Caco-2 (cell line): ENCODE measurements at regions not wholly inside any gene's neighbourhood (a gene's known extent, or its start where the extent isn't known, plus 50 kb on each side); places are given as distances from the start of the nearest gene placed in this dataset.

Experiments
- BruUV-seq: library from RNA; stranded (reverse); fragments of 400-500 nt; replicated peaks from 2 replicates; lab custom pipeline; 2021; lab: Mats Ljungman, UMichigan
- CTCF ChIA-PET: fragments of 300-600 bp; sonication (Branson Sonifier 250); formaldehyde crosslinking; loops from one replicate; lab custom pipeline; 2022; ENCODE audit warnings: antibody characterized with exemption; lab: Charles Lee
- POLR2A ChIA-PET: fragments of 300-600 bp; sonication (Branson Sonifier 250); formaldehyde crosslinking; loops from one replicate; lab custom pipeline; 2022; ENCODE audit warnings: antibody characterized with exemption; lab: Charles Lee
- DNase-seq, 2 experiments: peaks; one replicate each; pipeline versions ENCODE4 v3.0.0 to v3.0.0-alpha.2; 2020 to 2022
- H3K27me3 ChIP-seq: replicated peaks from 2 replicates; pipeline ENCODE4 v1.6.0; 2011; ENCODE audit warnings: low read length; ENCODE audit not compliant: control insufficient read depth, insufficient read depth
- H3K36me3 ChIP-seq: 2 replicates; pipeline ENCODE4 v1.5.1; 2011; ENCODE audit warnings: low read length; ENCODE audit not compliant: control insufficient read depth, insufficient read depth
- H3K4me1 ChIP-seq: fragments of 250-450 bp; sonication (Bioruptor Pico); 2 replicates; pipeline ENCODE4 v1.5.1; 2020; ENCODE audit warnings: mild to moderate bottlenecking
- H3K4me3 ChIP-seq: 2 replicates; pipeline ENCODE4 v1.5.1; 2011; ENCODE audit warnings: low read depth, mild to moderate bottlenecking, control low read depth, low read length
- H3K9me3 ChIP-seq: fragments of 250-450 bp; sonication (Bioruptor Pico); 2 replicates; pipeline ENCODE4 v1.5.1; 2020; ENCODE audit warnings: mild to moderate bottlenecking, moderate library complexity
- H3K27ac Mint-ChIP-seq: one replicate; pipeline ENCODE4 v1.8.0; 2022; ENCODE audit warnings: mixed read lengths; ENCODE audit not compliant: unreplicated experiment
- H3K27me3 Mint-ChIP-seq: one replicate; pipeline ENCODE4 v1.8.0; 2022; ENCODE audit warnings: mixed read lengths; ENCODE audit not compliant: insufficient read depth, unreplicated experiment
- H3K36me3 Mint-ChIP-seq: one replicate; pipeline ENCODE4 v1.8.0; 2022; ENCODE audit warnings: mild to moderate bottlenecking, mixed read lengths; ENCODE audit not compliant: insufficient read depth, unreplicated experiment
- H3K4me1 Mint-ChIP-seq: one replicate; pipeline ENCODE4 v1.8.0; 2022; ENCODE audit warnings: low read depth, mixed read lengths; ENCODE audit not compliant: unreplicated experiment
- H3K4me3 Mint-ChIP-seq: one replicate; pipeline ENCODE4 v1.8.0; 2022; ENCODE audit warnings: mild to moderate bottlenecking, moderate library complexity, mixed read lengths; ENCODE audit not compliant: unreplicated experiment
- H3K9me3 Mint-ChIP-seq: one replicate; pipeline ENCODE4 v1.8.0; 2022; ENCODE audit warnings: mixed read lengths; ENCODE audit not compliant: unreplicated experiment
- CTCF ChIP-seq, 2 experiments: fragments of 200-600 bp in 1 of 2; IDR thresholded peaks; 1 replicate in 1 of 2; 2 replicates in 1 of 2; pipeline versions ENCODE4 v1.5.1 to v1.8.0; 2011 to 2022; ENCODE audit warnings: antibody characterized with exemption in 1 of 2, control low read depth in 1 of 2, inconsistent platforms in 1 of 2, low read depth in 1 of 2, low read length in 1 of 2, mild to moderate bottlenecking in 1 of 2, moderate library complexity in 1 of 2; ENCODE audit not compliant: insufficient read depth in 1 of 2, severe bottlenecking in 1 of 2, unreplicated experiment in 1 of 2
- intact Hi-C: fragments of 100-400 bp; cut with micrococcal nuclease; formaldehyde crosslinking; loops from one replicate; pipeline ENCODE4 v1.10.0; 2022; ENCODE audit not compliant: unreplicated experiment

- intact Hi-C loops, result no loop called here
- H3K36me3 Mint-ChIP-seq, result no peaks in the 10 kb centered on the region
- Histone ChIP-seq H3K27me3 (no peaks in the 10 kb centered on the region), H3K4me1 (no peaks in the 10 kb centered on the region; the same call in 1 of the 2 replicates), H3K9me3 (no peaks in the 10 kb centered on the region), H3K4me3 (no peak overlapping the region), H3K36me3 (no peaks in the 10 kb centered on the region)
- no peaks in the 10 kb centered on the region for H3K27me3 Mint-ChIP-seq
- H3K9me3 Mint-ChIP-seq, result no peaks in the 10 kb centered on the region
- no peak for TF ChIP-seq CTCF (IDR thresholded peaks at IDR 0.05; ENCODE audit: insufficient read depth in 1 of 2, low read depth in 1 of 2, low read length in 1 of 2, severe bottlenecking in 1 of 2, unreplicated experiment in 1 of 2)
- POLR2A ChIA-PET, result no interaction called here
- no TSS peak for BruUV-seq
- no peak overlapping the region for H3K4me3 Mint-ChIP-seq
- H3K27ac Mint-ChIP-seq, result no peak overlapping the region
- CTCF ChIA-PET, result no interaction called here
- H3K4me1 Mint-ChIP-seq, result no peaks in the 10 kb centered on the region
- DNase-seq, result no peak
Observed at GRCh38 chr1:188386161-188386560, 1557.4 kb downstream of the PLA2G4A start.

DNA sequence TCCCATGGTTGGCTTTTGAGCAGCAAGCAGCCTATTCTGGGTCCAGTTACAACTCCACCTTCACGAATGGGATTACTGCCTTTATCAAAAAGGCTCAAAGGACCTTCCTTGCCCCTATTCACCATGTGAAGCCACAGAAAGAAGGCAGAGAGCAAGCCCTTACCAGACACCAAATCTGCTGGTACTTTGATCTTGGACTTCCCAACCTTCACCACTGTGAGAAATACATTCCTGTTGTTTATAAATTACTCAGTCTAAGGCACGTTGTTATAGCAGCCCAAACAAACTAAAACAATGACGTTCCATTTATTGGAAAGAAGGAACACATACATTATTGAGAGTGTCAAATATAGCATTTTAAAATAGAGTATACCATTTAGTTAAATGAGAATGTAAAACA is 1557.9 kb downstream of the PLA2G4A start:
- Mint-ChIP-seq H3K27me3 (no peaks in the 10 kb centered on the region), H3K4me1 (no peaks in the 10 kb centered on the region), H3K4me3 (no peak overlapping the region), H3K36me3 (no peaks in the 10 kb centered on the region), H3K9me3 (no peaks in the 10 kb centered on the region), H3K27ac (no peak overlapping the region)
- no peak overlapping the region for H3K4me3 ChIP-seq
- ChIA-PET CTCF (no interaction called here), POLR2A (no interaction called here)
- no peaks in the 10 kb centered on the region for H3K27me3 ChIP-seq
- no peaks in the 10 kb centered on the region; the same call in 1 of the 2 replicates for H3K4me1 ChIP-seq
- intact Hi-C loops, result no loop called here
- no peak for TF ChIP-seq CTCF (IDR thresholded peaks at IDR 0.05; ENCODE audit: insufficient read depth in 1 of 2, low read depth in 1 of 2, low read length in 1 of 2, severe bottlenecking in 1 of 2, unreplicated experiment in 1 of 2)
- no peaks in the 10 kb centered on the region for H3K36me3 ChIP-seq
- no peaks in the 10 kb centered on the region for H3K9me3 ChIP-seq
- BruUV-seq, result no TSS peak
- no peak for DNase-seq

DNA sequence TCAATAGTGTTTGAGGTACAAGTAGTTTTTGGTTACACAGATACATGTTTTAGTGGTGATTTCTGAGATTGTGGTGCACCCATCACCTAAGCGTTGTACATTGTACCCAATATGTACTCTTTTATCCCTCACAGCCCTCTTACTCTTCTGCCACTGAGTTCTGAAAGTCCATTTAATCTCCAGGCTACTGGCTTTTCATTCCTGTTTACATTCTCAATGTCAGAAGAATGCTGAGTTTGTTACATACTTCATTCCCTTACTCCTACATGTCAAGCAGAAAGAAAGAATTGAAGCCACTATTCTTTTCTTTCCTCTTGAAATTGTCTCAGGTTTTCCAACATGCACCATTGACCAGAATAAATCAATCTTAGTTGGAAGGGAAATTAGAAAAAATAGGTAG is 1565.9 kb downstream of the PLA2G4A start:
- Histone ChIP-seq H3K4me1 (no peaks in the 10 kb centered on the region), H3K9me3 (no peaks in the 10 kb centered on the region), H3K4me3 (no peak overlapping the region), H3K36me3 (no peaks in the 10 kb centered on the region), H3K27me3 (no peaks in the 10 kb centered on the region)
- no peak for TF ChIP-seq CTCF (IDR thresholded peaks at IDR 0.05; ENCODE audit: insufficient read depth in 1 of 2, low read depth in 1 of 2, low read length in 1 of 2, severe bottlenecking in 1 of 2, unreplicated experiment in 1 of 2)
- BruUV-seq, result no TSS peak
- H3K4me1 Mint-ChIP-seq, result no peaks in the 10 kb centered on the region
- no peak overlapping the region for H3K27ac Mint-ChIP-seq
- H3K36me3 Mint-ChIP-seq, result no peaks in the 10 kb centered on the region
- H3K27me3 Mint-ChIP-seq, result no peaks in the 10 kb centered on the region
- POLR2A ChIA-PET, result no interaction called here
- no peak for DNase-seq
- intact Hi-C loops, result no loop called here
- no peaks in the 10 kb centered on the region for H3K9me3 Mint-ChIP-seq
- CTCF ChIA-PET, result no interaction called here
- no peak overlapping the region for H3K4me3 Mint-ChIP-seq
